B cell (primary cell): ENCODE measurements at regions not wholly inside any gene's neighbourhood (a gene's known extent, or its start where the extent isn't known, plus 50 kb on each side); places are given as distances from the start of the nearest gene placed in this dataset.

Experiments
- ATAC-seq: fragments of 200-7000 bp; cut with Tn5 transposase; one replicate; pipeline ENCODE4 v1.10.0; 2021; ENCODE audit warnings: low read depth, mild to moderate bottlenecking, moderate number of reproducible peaks, moderate library complexity
- CTCF ChIA-PET: fragments of 350-600 bp; sonication (Branson Sonifier 250); formaldehyde crosslinking; loops from one replicate; lab custom pipeline; 2021; ENCODE audit warnings: antibody characterized with exemption, inconsistent platforms; lab: Charles Lee
- POLR2A ChIA-PET: fragments of 350-600 bp; sonication (Branson Sonifier 250); formaldehyde crosslinking; loops from one replicate; lab custom pipeline; 2021; ENCODE audit warnings: antibody characterized with exemption; lab: Charles Lee
- DNase-seq: peaks from one replicate; pipeline ENCODE4 v3.0.0; 2013
- H2AFZ ChIP-seq: 2 replicates; pipeline ENCODE4 v1.6.1; 2012; ENCODE audit warnings: mild to moderate bottlenecking, low read depth, low read length; ENCODE audit not compliant: insufficient read depth, poor library complexity, severe bottlenecking
- H3K27ac ChIP-seq, 2 donors: 1 replicate in 1 of 2; 2 replicates in 1 of 2; pipeline ENCODE4 v1.5.1; 2012 to 2013; ENCODE audit warnings: low read length in 2 of 2, mild to moderate bottlenecking in 2 of 2, moderate library complexity in 1 of 2
- H3K27me3 ChIP-seq, 4 experiments: fragments of 200-600 bp in 1 of 4; sonication (generic) in 1 of 4; replicated peaks in 1 of 4; 1 replicate in 2 of 4; 2 replicates in 2 of 4; pipeline versions ENCODE4 v1.6.1 to v1.7.0; 2013 to 2016; ENCODE audit warnings: low read length in 3 of 4, mild to moderate bottlenecking in 2 of 4, mixed read lengths in 1 of 4, moderate library complexity in 1 of 4; ENCODE audit not compliant: insufficient read depth in 4 of 4, control insufficient read depth in 3 of 4; ENCODE audit errors: control extremely low read depth in 1 of 4
- H3K36me3 ChIP-seq, 2 experiments: replicated peaks in 1 of 2; 1 replicate in 1 of 2; 2 replicates in 1 of 2; pipeline versions ENCODE4 v1.6.1 to v1.7.1; 2013; ENCODE audit warnings: low read length in 1 of 2; ENCODE audit not compliant: insufficient read depth in 2 of 2, control insufficient read depth in 1 of 2; ENCODE audit errors: control extremely low read depth in 1 of 2, extremely low read depth in 1 of 2
- H3K4me1 ChIP-seq, 2 donors: fragments of 200-600 bp in 1 of 2; sonication (generic) in 1 of 2; 1 replicate in 1 of 2; 2 replicates in 1 of 2; pipeline versions ENCODE4 v1.5.1 to v1.6.1; 2013 to 2017; ENCODE audit warnings: low read length in 2 of 2; ENCODE audit not compliant: control insufficient read depth in 2 of 2, insufficient read depth in 2 of 2
- H3K4me2 ChIP-seq: replicated peaks from 2 replicates; pipeline ENCODE3; 2012; ENCODE audit warnings: mild to moderate bottlenecking, low read depth, low read length; ENCODE audit not compliant: poor library complexity, severe bottlenecking
- H3K4me3 ChIP-seq, 5 experiments: fragments of 200-600 bp in 1 of 5; sonication (generic) in 1 of 5; 1 replicate in 3 of 5; 2 replicates in 2 of 5; pipeline versions ENCODE4 v1.5.1 to v1.7.0; 2011 to 2016; ENCODE audit warnings: low read length in 4 of 5, mild to moderate bottlenecking in 4 of 5, low read depth in 2 of 5, control low read depth in 1 of 5, moderate library complexity in 1 of 5; ENCODE audit not compliant: insufficient read depth in 1 of 5; ENCODE audit errors: control extremely low read depth in 1 of 5, extremely low read depth in 1 of 5
- H3K79me2 ChIP-seq: fragments of 200-600 bp; sonication (generic); one replicate; pipeline ENCODE4 v1.6.0; 2016; ENCODE audit warnings: low read length; ENCODE audit not compliant: control insufficient read depth, insufficient read depth
- H3K9ac ChIP-seq: fragments of 200-600 bp; sonication (generic); 2 replicates; pipeline ENCODE4 v1.6.1; 2017; ENCODE audit warnings: mild to moderate bottlenecking, low read length, moderate library complexity
- H3K9me3 ChIP-seq, 3 donors: one replicate each; pipeline versions ENCODE4 v1.6.1 to v1.7.1; 2013; ENCODE audit warnings: low read length in 2 of 3; ENCODE audit not compliant: control insufficient read depth in 2 of 3, insufficient read depth in 1 of 3; ENCODE audit errors: control extremely low read depth in 1 of 3
- H4K20me1 ChIP-seq: 2 replicates; pipeline ENCODE4 v1.6.0; 2012; ENCODE audit warnings: mild to moderate bottlenecking, low read length; ENCODE audit not compliant: insufficient read depth, control insufficient read depth, poor library complexity, severe bottlenecking
- H3K27ac Mint-ChIP-seq: one replicate; pipeline ENCODE4 v1.8.0; 2021; ENCODE audit warnings: mixed read lengths
- H3K27me3 Mint-ChIP-seq: one replicate; pipeline ENCODE4 v1.8.0; 2021; ENCODE audit warnings: mixed read lengths
- H3K4me1 Mint-ChIP-seq: one replicate; pipeline ENCODE4 v1.8.0; 2021; ENCODE audit warnings: mixed read lengths
- H3K4me3 Mint-ChIP-seq: one replicate; pipeline ENCODE4 v1.8.0; 2021; ENCODE audit warnings: mixed read lengths
- H3K9me3 Mint-ChIP-seq: one replicate; pipeline ENCODE4 v1.8.0; 2022; ENCODE audit warnings: mixed read lengths; ENCODE audit not compliant: insufficient read depth
- CTCF ChIP-seq: fragments of 200-600 bp; IDR thresholded peaks from one replicate; pipeline ENCODE4 v1.8.0; 2022; ENCODE audit warnings: antibody characterized with exemption, mild to moderate bottlenecking
- EZH2 ChIP-seq: IDR thresholded peaks from 2 replicates; pipeline ENCODE4 v1.6.1; 2012; ENCODE audit warnings: borderline replicate concordance, low read depth, mild to moderate bottlenecking, moderate library complexity, low read length; ENCODE audit not compliant: insufficient read depth, poor library complexity, severe bottlenecking
- WGBS: methylation state at CpG from one replicate; pipeline ENCODE4 v1.1.5; 2013; ENCODE audit warnings: missing lambda C conversion rate; ENCODE audit not compliant: insufficient coverage; 5-methylcytosine and 5-hydroxymethylcytosine counted together
- intact Hi-C: fragments of 100-400 bp; cut with micrococcal nuclease; formaldehyde crosslinking; loops from one replicate; pipeline ENCODE4 v1.10.0; 2022

GRCh38 chr19:33953592-33953991, 156.9 kb downstream of the KCTD15 start:
- no peak overlapping the region for H3K4me3 ChIP-seq
- intact Hi-C loops: no loop called here

GRCh38 chr19:33954686-33955085, 158.0 kb downstream of the KCTD15 start:
- 62% methylated on average over 2 of the region's 2 CpGs for WGBS
- ChIA-PET POLR2A (no interaction called here), CTCF (no interaction called here)
- H3K27ac Mint-ChIP-seq: no peak overlapping the region
- H3K27me3 Mint-ChIP-seq: peaks cover 21% of the 10 kb centered on the region
- peaks cover 0 to 12% (median 0%) of the 10 kb centered on the region in 3 donors for H3K9me3 ChIP-seq
- ATAC-seq: no peak
- H3K4me2 ChIP-seq: no peak overlapping the region
- H3K4me1 Mint-ChIP-seq: no peaks in the 10 kb centered on the region
- no peak for TF ChIP-seq CTCF
- TF ChIP-seq EZH2: no peak
- intact Hi-C loops: no loop called here
- no peak overlapping the region for H3K27ac ChIP-seq
- H3K79me2 ChIP-seq: no peaks in the 10 kb centered on the region
- H3K4me1 ChIP-seq: no peaks in the 10 kb centered on the region
- no peaks in the 10 kb centered on the region for H3K27me3 ChIP-seq
- H2AFZ ChIP-seq: no peak overlapping the region
- no peaks in the 10 kb centered on the region for H4K20me1 ChIP-seq
- no peak for DNase-seq
- H3K9me3 Mint-ChIP-seq: no peaks in the 10 kb centered on the region
- no peaks in the 10 kb centered on the region for H3K36me3 ChIP-seq
- no peak overlapping the region for H3K4me3 ChIP-seq
- no peak overlapping the region for H3K4me3 Mint-ChIP-seq
- H3K9ac ChIP-seq: no peak overlapping the region

More at GRCh38 chr19:33953592-33953991, 156.9 kb downstream of the KCTD15 start:
- no peaks in the 10 kb centered on the region for H3K79me2 ChIP-seq
- no peaks in the 10 kb centered on the region for H4K20me1 ChIP-seq
- no peak overlapping the region for H2AFZ ChIP-seq
- TF ChIP-seq CTCF (no peak), EZH2 (no peak)
- DNase-seq (no peak), ATAC-seq (no peak)
- no peak overlapping the region for H3K4me2 ChIP-seq
- no peaks in the 10 kb centered on the region for H3K4me1 ChIP-seq
- POLR2A ChIA-PET: no interaction called here
- no peaks in the 10 kb centered on the region for H3K4me1 Mint-ChIP-seq
- no peaks in the 10 kb centered on the region for H3K9me3 Mint-ChIP-seq
- H3K27ac Mint-ChIP-seq: no peak overlapping the region
- peaks cover 0 to 6% (median 0%) of the 10 kb centered on the region in 3 donors for H3K9me3 ChIP-seq
- no peaks in the 10 kb centered on the region for H3K36me3 ChIP-seq
- WGBS: 77% methylated on average over 4 of the region's 4 CpGs
- H3K4me3 Mint-ChIP-seq: no peak overlapping the region
- no peaks in the 10 kb centered on the region for H3K27me3 ChIP-seq
- H3K27ac ChIP-seq: no peak overlapping the region
- H3K27me3 Mint-ChIP-seq: peaks cover 17% of the 10 kb centered on the region
- no peak overlapping the region for H3K9ac ChIP-seq
- CTCF ChIA-PET: no interaction called here
